ENCODE measurements at regions not wholly inside any gene's neighbourhood (a gene's known extent, or its start where the extent isn't known, plus 50 kb on each side); places are given as distances from the start of the nearest gene placed in this dataset.
A peak's percentile ranks its signal among the peaks of the same experiment; 100 is the strongest.

DNA sequence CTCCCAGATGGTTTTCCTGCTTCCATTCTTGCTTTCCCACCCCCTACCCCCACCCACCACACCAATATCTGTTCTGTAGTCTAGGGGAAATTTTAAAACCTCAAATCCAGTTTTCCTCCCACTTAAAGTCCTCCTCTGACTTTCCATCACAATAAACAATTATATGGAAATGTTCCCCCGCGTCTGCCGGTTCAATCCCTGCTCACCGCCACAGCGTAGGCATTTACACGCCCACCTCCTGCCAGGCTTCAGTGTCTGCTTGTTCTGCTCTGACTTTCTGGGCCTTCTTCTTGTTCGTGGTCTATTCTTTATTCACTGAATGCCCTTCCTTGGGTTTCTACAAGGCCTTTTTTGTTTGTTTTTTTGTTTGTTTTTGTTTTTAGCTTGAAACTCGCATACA lies 633.0 kb upstream of the MKI67 start:
- no peak for DNase-seq (ENCODE audit: low spot score)

DNA sequence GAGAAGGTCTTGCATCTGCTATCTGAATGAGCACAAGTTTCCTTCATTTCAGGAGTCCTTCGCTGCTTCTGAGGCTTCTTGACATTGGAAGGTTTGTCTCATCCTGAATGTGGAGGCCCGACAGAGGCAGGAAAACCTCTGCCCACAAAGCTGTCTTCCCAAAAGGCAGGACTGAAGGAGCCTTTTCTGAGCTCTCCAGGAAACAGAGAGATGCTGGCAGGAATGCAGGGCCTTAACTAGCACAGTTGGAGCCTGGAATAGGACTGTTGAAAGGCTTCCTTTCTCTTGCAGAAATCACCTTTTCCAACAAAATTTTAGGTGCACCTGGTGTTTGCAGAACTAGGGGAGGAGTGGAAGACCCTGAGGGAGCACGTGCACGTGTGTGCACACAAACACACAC lies 637.4 kb upstream of the MKI67 start:
- no peak for DNase-seq (ENCODE audit: low spot score)

- DNase-seq (ENCODE audit: low spot score) = no peak
Observed at GRCh38 chr10:128764190-128764589, 638.0 kb upstream of the MKI67 start.

DNA sequence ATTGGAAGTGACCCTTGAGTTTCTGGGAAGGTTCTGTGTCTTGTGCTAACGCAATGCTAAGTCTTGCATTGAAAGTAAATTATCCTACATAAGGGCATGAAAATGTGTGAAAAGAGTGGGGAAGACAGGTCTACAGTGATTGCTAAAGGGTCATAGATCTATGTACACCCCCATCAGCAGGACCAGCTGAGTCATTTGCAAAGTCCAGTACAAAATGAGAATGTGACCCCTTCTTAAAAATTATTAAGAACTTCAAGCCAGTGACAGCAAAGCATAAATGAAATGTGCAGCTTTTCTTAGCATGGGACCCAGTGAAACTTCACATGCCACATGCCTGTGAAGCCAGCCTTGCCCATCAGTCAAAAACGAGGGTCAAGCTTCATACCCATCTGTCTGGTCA lies 640.7 kb upstream of the MKI67 start:
- DNase-seq (ENCODE audit: low spot score) = no peak

- no peak for DNase-seq (ENCODE audit: low spot score)
Observed at GRCh38 chr10:128774979-128775378, 648.8 kb upstream of the MKI67 start.

- no peak for DNase-seq (ENCODE audit: low spot score)
Observed at GRCh38 chr10:128775743-128776142, 649.5 kb upstream of the MKI67 start.

GRCh38 chr10:128776673-128777252 lies 650.5 kb upstream of the MKI67 start:
- no peak for DNase-seq (ENCODE audit: low spot score)

DNA sequence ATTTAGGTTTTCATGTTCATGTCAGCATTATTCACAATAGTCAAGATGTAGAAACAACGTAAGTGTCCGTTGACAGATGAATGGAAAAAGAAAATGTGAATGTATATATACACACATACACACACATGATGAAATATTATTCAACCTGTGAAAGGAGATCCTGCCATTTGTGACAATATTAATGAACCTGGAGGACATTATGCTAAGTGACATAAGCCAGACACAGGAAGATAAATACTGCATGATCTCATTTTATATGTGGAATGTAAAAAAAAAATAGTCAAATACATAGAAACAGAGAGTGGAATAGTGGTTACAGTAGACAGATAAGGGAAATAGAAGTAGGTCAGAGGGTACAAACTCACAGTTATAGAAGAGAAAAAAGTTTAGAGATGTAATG lies 651.1 kb upstream of the MKI67 start:
- DNase-seq (ENCODE audit: low spot score) = no peak

- DNase-seq (ENCODE audit: low spot score) = no peak
Observed at GRCh38 chr10:128779416-128779815, 653.2 kb upstream of the MKI67 start.

GRCh38 chr10:128780156-128780761 lies 654.0 kb upstream of the MKI67 start:
- DNase-seq (ENCODE audit: low spot score) = no peak

GRCh38 chr10:128781637-128782036 lies 655.4 kb upstream of the MKI67 start:
- DNase-seq (ENCODE audit: low spot score) = peak; percentile 3

- DNase-seq (ENCODE audit: low spot score) = no peak
Observed at GRCh38 chr10:128784444-128784843, 658.2 kb upstream of the MKI67 start.

DNA sequence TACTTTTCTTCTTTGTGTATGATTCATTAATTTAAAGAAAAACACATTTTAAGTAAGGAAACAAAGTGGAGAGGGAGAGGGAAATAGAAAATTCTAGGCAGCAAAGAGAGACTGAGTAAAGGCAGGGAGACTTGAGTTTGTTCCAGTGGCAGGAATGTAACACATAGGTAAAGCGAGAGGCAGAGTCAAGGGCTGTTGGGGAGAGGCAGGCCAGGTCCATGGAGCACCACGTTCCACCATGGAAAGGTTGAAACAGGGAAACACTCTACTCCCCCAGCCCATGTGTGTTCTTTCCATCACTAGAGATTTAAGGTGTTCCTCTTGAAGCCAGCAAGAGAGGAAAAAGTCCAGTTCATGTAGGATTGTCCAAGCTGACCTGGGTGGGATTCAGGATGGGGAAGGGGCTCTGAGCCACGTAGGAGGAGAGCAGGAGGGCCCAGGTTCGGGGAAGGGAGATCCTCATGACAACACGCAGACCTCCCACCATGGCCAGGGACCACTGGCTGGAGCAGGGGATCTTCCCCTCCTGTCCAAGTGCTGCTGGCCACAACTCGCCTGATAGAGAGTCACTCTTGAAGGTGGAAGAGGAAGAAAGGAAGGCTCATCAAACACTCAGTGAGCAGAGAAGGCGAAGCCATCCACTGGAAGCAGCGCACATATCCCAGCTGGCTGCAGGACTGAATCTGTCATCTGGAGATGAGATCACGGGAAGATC lies 666.4 kb upstream of the MKI67 start:
- DNase-seq (ENCODE audit: low spot score) = no peak

- DNase-seq (ENCODE audit: low spot score) = no peak
Observed at GRCh38 chr10:128793726-128794655, 667.8 kb upstream of the MKI67 start.

GRCh38 chr10:128796396-128796912 lies 670.2 kb upstream of the MKI67 start:
- no peak for DNase-seq (ENCODE audit: low spot score)

GRCh38 chr10:128802062-128802461 lies 665.0 kb upstream of the MGMT start:
- DNase-seq (ENCODE audit: low spot score) = no peak

DNA sequence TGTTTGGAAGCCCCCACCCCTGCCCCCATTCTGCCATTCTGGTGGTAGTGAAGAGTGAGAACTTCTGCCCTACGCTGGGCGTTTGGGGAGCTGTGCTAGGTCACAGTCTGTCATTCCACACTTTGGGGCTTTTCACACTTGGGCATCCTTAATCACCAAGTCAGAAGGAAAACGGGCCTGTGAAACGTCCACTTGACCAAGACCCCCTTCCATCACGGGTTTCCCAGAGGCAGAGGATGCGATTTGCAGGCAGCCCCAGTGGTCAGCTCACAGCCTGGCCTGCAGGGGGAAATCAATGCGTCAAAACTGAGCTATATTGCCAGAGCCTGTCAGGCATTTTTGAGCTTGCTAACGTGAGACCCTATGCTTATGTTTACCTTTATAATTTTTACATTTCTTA lies 663.3 kb upstream of the MGMT start:
- DNase-seq (ENCODE audit: low spot score) = no peak

DNA sequence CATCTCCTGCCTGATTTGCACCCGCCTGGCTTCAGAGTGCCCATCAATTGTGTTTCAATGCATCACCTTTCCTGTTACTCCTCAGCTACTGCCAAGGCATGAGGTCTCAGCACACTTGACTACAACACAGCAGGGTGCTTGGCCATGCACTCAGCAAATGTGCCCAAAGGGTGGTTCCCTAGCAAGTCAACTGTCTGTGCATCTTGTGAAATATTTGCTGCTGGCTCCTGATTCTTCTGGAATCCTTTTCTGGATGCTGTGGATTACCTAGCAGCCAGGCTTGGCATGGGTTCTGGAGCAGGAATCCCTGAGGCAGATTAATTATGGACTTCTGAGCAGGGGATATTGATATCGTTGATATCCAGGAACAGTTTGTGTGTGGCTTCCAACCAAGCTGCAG lies 662.6 kb upstream of the MGMT start:
- DNase-seq (ENCODE audit: low spot score) = no peak

DNA sequence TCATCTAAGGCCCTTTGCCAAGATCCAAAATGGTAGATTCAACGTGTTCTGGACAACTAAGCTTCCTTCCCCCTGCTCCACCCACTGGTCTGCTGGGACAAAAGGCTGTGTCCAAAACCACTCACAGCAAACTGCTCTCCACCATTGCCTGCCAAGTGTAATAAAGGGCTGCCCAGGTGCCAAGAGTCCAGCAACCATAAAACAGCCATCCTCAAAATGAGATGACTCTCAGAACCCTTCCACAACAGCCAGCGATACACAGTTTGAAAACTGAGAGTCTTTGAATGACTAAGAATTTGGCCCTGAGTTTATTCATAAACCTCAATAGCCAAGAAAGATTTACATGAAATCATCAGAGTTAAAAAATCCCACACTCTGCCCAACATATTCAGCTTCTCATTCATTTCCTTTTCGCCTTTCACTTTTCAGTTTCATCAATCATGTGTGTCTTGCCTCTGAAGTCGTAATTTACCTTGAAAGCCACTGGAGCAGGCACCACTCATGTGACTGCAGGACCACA lies 658.1 kb upstream of the MGMT start:
- no peak for DNase-seq (ENCODE audit: low spot score)

GRCh38 chr10:128811511-128811910 lies 655.5 kb upstream of the MGMT start:
- no peak for DNase-seq (ENCODE audit: low spot score)

GRCh38 chr10:128812000-128812399 lies 655.0 kb upstream of the MGMT start:
- no peak for DNase-seq (ENCODE audit: low spot score)

- no peak for DNase-seq (ENCODE audit: low spot score)
Observed at GRCh38 chr10:128813574-128813973, 653.5 kb upstream of the MGMT start.
